Central memory CD8-positive, alpha-beta T cell (primary cell): ENCODE measurements at regions not wholly inside any gene's neighbourhood (a gene's known extent, or its start where the extent isn't known, plus 50 kb on each side); places are given as distances from the start of the nearest gene placed in this dataset.

ENCODE experiments used
- ATAC-seq: fragments of 150-1000 bp; cut with Tn5 transposase; replicated peaks from 2 replicates; pipeline ENCODE4 v1.10.0; 2022; ENCODE audit warnings: mild to moderate bottlenecking, moderate FRiP score, moderate number of reproducible peaks; ENCODE audit not compliant: poor library complexity, severe bottlenecking; ENCODE audit errors: extremely low read depth
- DNase-seq, 2 donors: peaks; one replicate each; pipeline ENCODE4 v3.0.0; 2021; ENCODE audit warnings: low spot score in 2 of 2
- H3K27ac Mint-ChIP-seq: one replicate; pipeline ENCODE4 v1.8.0; 2022; ENCODE audit warnings: low read depth, mild to moderate bottlenecking, moderate library complexity, mixed read lengths
- H3K27me3 Mint-ChIP-seq: one replicate; pipeline ENCODE4 v1.8.0; 2022; ENCODE audit warnings: mixed read lengths
- H3K36me3 Mint-ChIP-seq: one replicate; pipeline ENCODE4 v1.8.0; 2022; ENCODE audit warnings: mild to moderate bottlenecking, moderate library complexity, mixed read lengths; ENCODE audit not compliant: insufficient read depth
- H3K4me1 Mint-ChIP-seq: one replicate; pipeline ENCODE4 v1.8.0; 2022; ENCODE audit warnings: mixed read lengths
- H3K4me3 Mint-ChIP-seq: one replicate; pipeline ENCODE4 v1.8.0; 2022; ENCODE audit warnings: mild to moderate bottlenecking, moderate library complexity, mixed read lengths
- H3K9me3 Mint-ChIP-seq: one replicate; pipeline ENCODE4 v1.8.0; 2022; ENCODE audit warnings: mixed read lengths

DNA sequence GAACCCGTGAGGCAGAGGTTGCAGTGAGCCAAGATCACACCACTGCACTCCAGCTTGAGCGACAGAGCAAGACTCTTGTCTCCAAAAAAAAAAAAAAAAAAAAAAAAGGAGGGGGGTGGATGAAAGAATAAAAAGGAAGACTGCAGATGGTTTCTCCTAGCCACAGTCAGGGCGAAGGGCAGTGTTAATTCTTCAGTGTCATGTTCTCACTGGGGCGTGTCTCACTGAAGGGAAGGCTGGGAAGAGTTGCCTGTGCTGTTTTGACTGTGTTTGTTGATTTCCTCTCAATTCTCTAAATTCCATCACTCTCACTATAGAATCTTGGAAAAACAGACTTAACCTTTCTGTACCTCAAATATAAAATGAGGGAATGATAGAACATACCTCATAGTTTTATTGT is 71.6 kb upstream of the DHX15 start:
- no peak overlapping the region for H3K27ac Mint-ChIP-seq
- H3K36me3 Mint-ChIP-seq = no peaks in the 10 kb centered on the region
- H3K4me1 Mint-ChIP-seq = no peaks in the 10 kb centered on the region
- ATAC-seq (no peak), DNase-seq (no peak)
- H3K4me3 Mint-ChIP-seq = no peak overlapping the region
- H3K27me3 Mint-ChIP-seq = peaks cover 59% of the 10 kb centered on the region
- no peaks in the 10 kb centered on the region for H3K9me3 Mint-ChIP-seq

DNA sequence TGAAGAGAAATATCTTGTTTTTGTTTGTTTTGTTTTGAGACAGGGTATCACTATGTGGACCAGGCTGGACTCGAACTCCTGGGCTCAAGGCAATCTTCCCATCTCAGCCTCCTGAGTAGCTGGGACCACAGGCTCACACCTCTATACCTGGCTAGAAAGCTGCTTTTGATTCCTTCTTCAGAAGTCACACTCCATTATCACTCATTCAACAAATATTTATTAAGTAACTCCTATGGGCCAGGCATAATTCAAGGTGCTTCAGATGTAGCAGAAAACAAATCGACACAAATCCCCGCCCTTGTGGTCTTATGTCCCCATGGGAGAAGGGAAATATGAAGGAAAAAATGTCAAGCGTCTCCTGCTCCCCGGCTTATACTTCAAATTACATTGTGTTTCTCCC is 72.6 kb upstream of the DHX15 start:
- Mint-ChIP-seq H3K9me3 (no peaks in the 10 kb centered on the region), H3K27ac (no peak overlapping the region), H3K4me1 (no peaks in the 10 kb centered on the region), H3K27me3 (peaks cover 51% of the 10 kb centered on the region), H3K36me3 (no peaks in the 10 kb centered on the region), H3K4me3 (no peak overlapping the region)
- DNase-seq = no peak
- no peak for ATAC-seq

DNA sequence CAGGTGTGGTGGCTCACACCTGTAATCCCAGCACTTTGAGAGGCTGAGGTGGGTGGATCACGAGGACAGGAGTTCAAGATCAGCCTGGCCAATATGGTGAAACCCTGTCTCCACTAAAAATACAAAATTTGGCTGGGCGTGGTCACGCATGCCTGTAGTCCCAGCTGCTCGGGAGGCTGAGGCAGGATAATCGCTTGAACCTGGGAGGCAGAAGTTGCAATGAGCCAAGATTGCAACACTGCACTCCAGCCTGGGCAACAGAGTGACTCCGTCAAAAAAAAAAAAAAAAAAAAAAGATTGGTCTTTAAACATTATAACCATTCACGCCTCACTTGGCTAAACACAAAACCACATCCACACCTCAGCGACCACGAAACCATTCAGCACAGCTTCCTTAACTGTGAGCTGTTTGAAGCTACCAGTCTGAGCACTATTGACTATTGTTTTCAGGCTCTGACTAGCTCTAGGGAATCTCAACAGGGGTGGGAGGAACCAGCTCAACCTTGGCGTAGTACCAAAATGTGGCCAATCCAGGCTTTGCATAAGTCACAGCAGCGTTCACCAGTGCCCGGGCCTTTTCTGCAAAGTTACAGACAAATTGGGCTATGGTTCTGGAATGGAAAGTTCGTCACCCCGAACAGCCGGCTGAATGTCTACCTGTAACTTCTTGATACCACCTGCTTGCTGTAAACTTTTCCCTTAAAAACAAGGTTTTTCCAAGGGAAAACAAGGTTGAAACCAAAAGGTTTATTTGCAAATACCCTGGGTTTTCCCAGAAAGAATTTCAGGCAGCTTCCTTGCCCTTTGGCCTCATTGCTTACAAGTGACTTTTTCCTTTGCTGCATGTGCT is 73.6 kb upstream of the DHX15 start:
- DNase-seq = no peak
- H3K9me3 Mint-ChIP-seq = no peaks in the 10 kb centered on the region

GRCh38 chr4:24659241-24659961 is 75.0 kb upstream of the DHX15 start:
- H3K9me3 Mint-ChIP-seq = no peaks in the 10 kb centered on the region
- DNase-seq (no peak), ATAC-seq (no peak)
- peaks cover 54% of the 10 kb centered on the region for H3K27me3 Mint-ChIP-seq
- H3K4me3 Mint-ChIP-seq = no peak overlapping the region
- no peaks in the 10 kb centered on the region for H3K4me1 Mint-ChIP-seq
- no peaks in the 10 kb centered on the region for H3K36me3 Mint-ChIP-seq
- no peak overlapping the region for H3K27ac Mint-ChIP-seq

More for the DNA sequence above, 73.6 kb upstream of the DHX15 start:
- Mint-ChIP-seq H3K36me3 (no peaks in the 10 kb centered on the region), H3K27ac (no peak overlapping the region), H3K4me1 (no peaks in the 10 kb centered on the region), H3K27me3 (peaks cover 54% of the 10 kb centered on the region), H3K4me3 (no peak overlapping the region)
- ATAC-seq = no peak

DNA sequence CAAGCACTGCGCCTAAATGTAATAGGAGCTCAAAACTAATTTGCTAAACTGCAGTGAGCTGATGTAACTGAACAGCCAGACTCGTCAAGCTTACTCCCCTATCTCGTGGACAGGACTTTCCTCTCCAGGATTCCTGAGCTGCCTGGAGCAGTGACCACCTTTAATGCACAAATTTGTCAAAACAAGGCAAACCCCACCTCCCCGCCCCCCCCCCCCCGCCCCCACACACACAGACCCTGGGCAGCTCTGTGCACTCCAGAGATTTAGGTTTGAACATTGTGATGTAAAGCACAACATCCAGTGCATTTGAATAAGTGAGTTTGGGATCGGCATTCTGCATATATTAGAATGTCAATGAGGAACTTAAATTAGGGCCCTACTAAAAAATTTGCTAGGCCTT is 77.7 kb upstream of the DHX15 start:
- ATAC-seq = no peak
- no peak for DNase-seq
- H3K27me3 Mint-ChIP-seq = peaks cover 35% of the 10 kb centered on the region

DNA sequence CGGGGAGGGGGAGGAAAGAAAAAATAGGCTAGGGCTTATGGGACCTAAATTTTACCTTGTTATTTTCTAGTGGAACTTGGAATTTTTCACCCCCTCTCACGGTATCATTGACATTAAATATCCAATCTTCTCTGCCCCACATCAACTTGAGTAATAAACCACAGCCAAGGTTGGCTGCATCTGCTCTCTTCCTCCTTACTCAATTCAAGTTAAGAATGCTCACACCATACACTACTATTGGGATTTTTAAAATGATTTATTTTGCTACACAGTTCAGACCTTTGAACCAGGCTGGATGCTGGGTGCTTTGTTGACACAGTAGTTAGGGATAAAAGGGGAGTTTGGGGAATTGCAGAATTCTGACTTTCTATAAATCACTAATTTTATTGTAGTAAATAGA is 78.2 kb upstream of the DHX15 start:
- Mint-ChIP-seq H3K4me3 (no peak overlapping the region), H3K27ac (no peak overlapping the region), H3K4me1 (no peaks in the 10 kb centered on the region), H3K36me3 (no peaks in the 10 kb centered on the region), H3K9me3 (no peaks in the 10 kb centered on the region), H3K27me3 (peaks cover 34% of the 10 kb centered on the region)
- DNase-seq (no peak), ATAC-seq (no peak)

More for the DNA sequence above, 77.7 kb upstream of the DHX15 start:
- no peaks in the 10 kb centered on the region for H3K36me3 Mint-ChIP-seq
- no peaks in the 10 kb centered on the region for H3K9me3 Mint-ChIP-seq
- H3K4me1 Mint-ChIP-seq = no peaks in the 10 kb centered on the region
- H3K27ac Mint-ChIP-seq = no peak overlapping the region
- no peak overlapping the region for H3K4me3 Mint-ChIP-seq

DNA sequence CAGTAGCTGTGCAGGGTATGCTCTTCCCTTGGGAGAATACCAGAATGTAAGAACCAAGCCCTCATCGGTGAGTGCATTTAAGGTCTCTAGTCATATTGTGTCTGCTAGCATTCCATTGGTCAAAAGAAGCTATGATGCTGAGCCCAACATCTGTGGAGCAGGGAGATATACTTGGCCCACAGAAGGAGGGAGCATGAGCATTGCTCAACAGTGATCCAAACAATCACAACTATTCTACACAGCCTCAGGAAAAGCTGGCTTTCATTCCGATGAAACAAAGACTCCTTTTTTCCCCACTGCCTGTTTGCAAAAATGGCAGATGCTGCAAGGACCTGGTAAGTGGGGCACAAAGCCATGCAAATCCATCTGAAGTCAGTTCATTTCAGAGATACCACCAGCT is 80.6 kb upstream of the DHX15 start:
- no peaks in the 10 kb centered on the region for H3K36me3 Mint-ChIP-seq
- peaks cover 22% of the 10 kb centered on the region for H3K27me3 Mint-ChIP-seq
- no peak overlapping the region for H3K4me3 Mint-ChIP-seq
- no peak for ATAC-seq
- DNase-seq = no peak
- no peaks in the 10 kb centered on the region for H3K4me1 Mint-ChIP-seq
- no peak overlapping the region for H3K27ac Mint-ChIP-seq
- no peaks in the 10 kb centered on the region for H3K9me3 Mint-ChIP-seq

- Mint-ChIP-seq H3K4me1 (no peaks in the 10 kb centered on the region), H3K27me3 (peaks cover 22% of the 10 kb centered on the region), H3K9me3 (no peaks in the 10 kb centered on the region), H3K4me3 (no peak overlapping the region), H3K36me3 (no peaks in the 10 kb centered on the region), H3K27ac (no peak overlapping the region)
- ATAC-seq (no peak), DNase-seq (no peak)
Observed at GRCh38 chr4:24666316-24666715, 82.0 kb upstream of the DHX15 start.

- Mint-ChIP-seq H3K4me1 (no peaks in the 10 kb centered on the region), H3K36me3 (no peaks in the 10 kb centered on the region), H3K27ac (no peak overlapping the region), H3K4me3 (no peak overlapping the region), H3K9me3 (no peaks in the 10 kb centered on the region), H3K27me3 (peaks cover 26% of the 10 kb centered on the region)
- ATAC-seq (no peak), DNase-seq (no peak)
Observed at GRCh38 chr4:24666816-24667477, 82.6 kb upstream of the DHX15 start.

GRCh38 chr4:24668956-24669355 is 84.6 kb upstream of the DHX15 start:
- H3K4me3 Mint-ChIP-seq = no peak overlapping the region
- no peaks in the 10 kb centered on the region for H3K36me3 Mint-ChIP-seq
- DNase-seq (no peak), ATAC-seq (no peak)
- H3K27ac Mint-ChIP-seq = no peak overlapping the region
- peaks cover 29% of the 10 kb centered on the region for H3K27me3 Mint-ChIP-seq
- H3K9me3 Mint-ChIP-seq = no peaks in the 10 kb centered on the region
- H3K4me1 Mint-ChIP-seq = no peaks in the 10 kb centered on the region

GRCh38 chr4:24669751-24670150 is 85.4 kb upstream of the DHX15 start:
- Mint-ChIP-seq H3K27ac (no peak overlapping the region), H3K27me3 (peaks cover 29% of the 10 kb centered on the region), H3K36me3 (no peaks in the 10 kb centered on the region), H3K9me3 (no peaks in the 10 kb centered on the region), H3K4me1 (no peaks in the 10 kb centered on the region), H3K4me3 (no peak overlapping the region)
- ATAC-seq (no peak), DNase-seq (no peak)

- Mint-ChIP-seq H3K4me3 (no peak overlapping the region), H3K4me1 (no peaks in the 10 kb centered on the region), H3K9me3 (peaks cover 6% of the 10 kb centered on the region), H3K27ac (no peak overlapping the region), H3K27me3 (peaks cover 30% of the 10 kb centered on the region), H3K36me3 (no peaks in the 10 kb centered on the region)
- DNase-seq = no peak
- ATAC-seq = no peak
Observed at GRCh38 chr4:24671849-24672248, 87.5 kb upstream of the DHX15 start.

- ATAC-seq (no peak), DNase-seq (no peak)
- H3K27ac Mint-ChIP-seq = no peak overlapping the region
- H3K36me3 Mint-ChIP-seq = no peaks in the 10 kb centered on the region
- H3K4me1 Mint-ChIP-seq = no peaks in the 10 kb centered on the region
- H3K9me3 Mint-ChIP-seq = peaks cover 6% of the 10 kb centered on the region
- H3K4me3 Mint-ChIP-seq = no peak overlapping the region
- peaks cover 37% of the 10 kb centered on the region for H3K27me3 Mint-ChIP-seq
Observed at GRCh38 chr4:24672880-24673279, 88.5 kb upstream of the DHX15 start.
